Activated CD4-positive, alpha-beta memory T cell treated with anti-CD3 and anti-CD28 coated beads for 36 hours (primary cell): ENCODE measurements at regions not wholly inside any gene's neighbourhood (a gene's known extent, or its start where the extent isn't known, plus 50 kb on each side); places are given as distances from the start of the nearest gene placed in this dataset.
"Not testable (repeated sequence)": the region's sequence is repeated elsewhere in the genome, so short reads cannot be mapped to it uniquely, and the experiment has no call there.

ENCODE experiments used
- CTCF ChIA-PET: fragments of 350-600 bp; sonication (Branson Sonifier 250); formaldehyde crosslinking; loops from one replicate; lab custom pipeline; 2021; ENCODE audit warnings: antibody characterized with exemption, inconsistent platforms; lab: Charles Lee
- POLR2A ChIA-PET: fragments of 350-600 bp; sonication (Branson Sonifier 250); formaldehyde crosslinking; loops from one replicate; lab custom pipeline; 2021; ENCODE audit warnings: antibody characterized with exemption; lab: Charles Lee
- DNase-seq: peaks from one replicate; pipeline ENCODE4 v3.0.0-alpha.2; 2020
- H3K27ac Mint-ChIP-seq: one replicate; pipeline ENCODE4 v1.8.0; 2021; ENCODE audit warnings: mixed read lengths
- H3K27me3 Mint-ChIP-seq: one replicate; pipeline ENCODE4 v1.8.0; 2021; ENCODE audit warnings: mixed read lengths
- H3K36me3 Mint-ChIP-seq: one replicate; pipeline ENCODE4 v1.8.0; 2021; ENCODE audit warnings: mixed read lengths
- H3K4me1 Mint-ChIP-seq: one replicate; pipeline ENCODE4 v1.8.0; 2021; ENCODE audit warnings: low read depth, mixed read lengths
- H3K4me3 Mint-ChIP-seq: one replicate; pipeline ENCODE4 v1.8.0; 2021; ENCODE audit warnings: mild to moderate bottlenecking, mixed read lengths
- H3K9me3 Mint-ChIP-seq: one replicate; pipeline ENCODE4 v1.8.0; 2021; ENCODE audit warnings: mixed read lengths
- intact Hi-C: fragments of 100-400 bp; cut with micrococcal nuclease; formaldehyde crosslinking; loops from one replicate; pipeline ENCODE4 v1.15.1; 2023

GRCh38 chr5:38669361-38669880 is 113.0 kb upstream of the LIFR start:
- H3K9me3 Mint-ChIP-seq, result no peaks in the 10 kb centered on the region
- intact Hi-C loops, result no loop called here
- no peak for DNase-seq
- POLR2A ChIA-PET, result no interaction called here
- no peak overlapping the region for H3K4me3 Mint-ChIP-seq
- CTCF ChIA-PET, result interaction anchor here (1.0 to 2.3 kb wide), 3 partner anchors 141 to 249 kb away, joined by 3 to 16 read pairs (median 3); no protein-coding TSS in a partner anchor
- no peaks in the 10 kb centered on the region for H3K4me1 Mint-ChIP-seq
- no peaks in the 10 kb centered on the region for H3K36me3 Mint-ChIP-seq
- peaks cover 16% of the 10 kb centered on the region for H3K27me3 Mint-ChIP-seq
- no peak overlapping the region for H3K27ac Mint-ChIP-seq

GRCh38 chr5:38670066-38670465 is 113.6 kb upstream of the LIFR start:
- Mint-ChIP-seq H3K4me1 (no peaks in the 10 kb centered on the region), H3K27ac (no peak overlapping the region), H3K27me3 (peaks cover 14% of the 10 kb centered on the region), H3K36me3 (no peaks in the 10 kb centered on the region), H3K9me3 (no peaks in the 10 kb centered on the region), H3K4me3 (no peak overlapping the region)
- DNase-seq, result no peak
- CTCF ChIA-PET, result interaction anchor here (1.0 to 1.1 kb wide), 3 partner anchors 141 to 249 kb away, joined by 3 to 4 read pairs (median 3); no protein-coding TSS in a partner anchor
- POLR2A ChIA-PET, result no interaction called here
- intact Hi-C loops, result no loop called here

GRCh38 chr5:38670878-38671277 is 114.4 kb upstream of the LIFR start:
- POLR2A ChIA-PET, result no interaction called here

GRCh38 chr5:38672059-38672788 is 115.8 kb upstream of the LIFR start:
- ChIA-PET POLR2A (no interaction called here), CTCF (no interaction called here)
- no peaks in the 10 kb centered on the region for H3K9me3 Mint-ChIP-seq
- H3K4me1 Mint-ChIP-seq, result no peaks in the 10 kb centered on the region
- H3K36me3 Mint-ChIP-seq, result no peaks in the 10 kb centered on the region
- H3K27ac Mint-ChIP-seq, result no peak overlapping the region
- intact Hi-C loops, result no loop called here
- H3K27me3 Mint-ChIP-seq, result peaks cover 6% of the 10 kb centered on the region
- no peak for DNase-seq
- no peak overlapping the region for H3K4me3 Mint-ChIP-seq

More at GRCh38 chr5:38670878-38671277, 114.4 kb upstream of the LIFR start:
- no peak for DNase-seq
- Mint-ChIP-seq H3K27ac (no peak overlapping the region), H3K36me3 (no peaks in the 10 kb centered on the region), H3K4me1 (no peaks in the 10 kb centered on the region), H3K27me3 (peaks cover 14% of the 10 kb centered on the region), H3K9me3 (no peaks in the 10 kb centered on the region), H3K4me3 (no peak overlapping the region)
- CTCF ChIA-PET, result interaction anchor here (1.1 kb wide), 1 partner anchor 229 kb away, joined by 4 read pairs; no protein-coding TSS in a partner anchor
- intact Hi-C loops, result no loop called here

GRCh38 chr5:38673671-38674071 is 117.2 kb upstream of the LIFR start:
- Mint-ChIP-seq H3K27ac (no peak overlapping the region), H3K4me1 (no peaks in the 10 kb centered on the region), H3K9me3 (no peaks in the 10 kb centered on the region), H3K27me3 (peaks cover 6% of the 10 kb centered on the region), H3K4me3 (no peak overlapping the region), H3K36me3 (no peaks in the 10 kb centered on the region)
- DNase-seq, result no peak
- ChIA-PET POLR2A (no interaction called here), CTCF (no interaction called here)
- intact Hi-C loops, result no loop called here

- Mint-ChIP-seq H3K9me3 (no peaks in the 10 kb centered on the region), H3K4me1 (no peaks in the 10 kb centered on the region), H3K27ac (no peak overlapping the region), H3K4me3 (no peak overlapping the region), H3K36me3 (no peaks in the 10 kb centered on the region), H3K27me3 (peaks cover 6% of the 10 kb centered on the region)
- ChIA-PET POLR2A (no interaction called here), CTCF (interaction anchor here (1.1 kb wide), 1 partner anchor 234 kb away, joined by 3 read pairs; no protein-coding TSS in a partner anchor)
- no peak for DNase-seq
- intact Hi-C loops, result no loop called here
These were observed 119.0 kb upstream of the LIFR start for GRCh38 chr5:38675443-38675842.

- ChIA-PET CTCF (no interaction called here), POLR2A (no interaction called here)
- no peak overlapping the region for H3K4me3 Mint-ChIP-seq
- no peak for DNase-seq
- H3K4me1 Mint-ChIP-seq, result no peaks in the 10 kb centered on the region
- H3K27me3 Mint-ChIP-seq, result peaks cover 2% of the 10 kb centered on the region
- intact Hi-C loops, result no loop called here
- no peaks in the 10 kb centered on the region for H3K9me3 Mint-ChIP-seq
- H3K36me3 Mint-ChIP-seq, result no peaks in the 10 kb centered on the region
- H3K27ac Mint-ChIP-seq, result no peak overlapping the region
These were observed 121.2 kb upstream of the LIFR start for GRCh38 chr5:38677636-38678035.

- Mint-ChIP-seq H3K36me3 (no peaks in the 10 kb centered on the region), H3K27me3 (peaks cover 2% of the 10 kb centered on the region)
These were observed 121.6 kb upstream of the LIFR start for GRCh38 chr5:38678076-38678475.

GRCh38 chr5:38678697-38679096 is 122.3 kb upstream of the LIFR start:
- H3K36me3 Mint-ChIP-seq, H3K4me3 Mint-ChIP-seq, H3K27me3 Mint-ChIP-seq, intact Hi-C loops, CTCF ChIA-PET, H3K9me3 Mint-ChIP-seq, POLR2A ChIA-PET, DNase-seq, H3K4me1 Mint-ChIP-seq, H3K27ac Mint-ChIP-seq: not testable (repeated sequence)

More at GRCh38 chr5:38678076-38678475, 121.6 kb upstream of the LIFR start:
- no peak for DNase-seq
- Mint-ChIP-seq H3K9me3 (no peaks in the 10 kb centered on the region), H3K27ac (no peak overlapping the region), H3K4me1 (no peaks in the 10 kb centered on the region), H3K4me3 (no peak overlapping the region)
- intact Hi-C loops, result no loop called here
- CTCF ChIA-PET, result no interaction called here
- POLR2A ChIA-PET, result no interaction called here

GRCh38 chr5:38680094-38680825 is 123.8 kb upstream of the LIFR start:
- intact Hi-C loops, result no loop called here
- CTCF ChIA-PET, result no interaction called here
- H3K27ac Mint-ChIP-seq, result no peak overlapping the region
- H3K4me1 Mint-ChIP-seq, result no peaks in the 10 kb centered on the region
- POLR2A ChIA-PET, result no interaction called here
- no peaks in the 10 kb centered on the region for H3K36me3 Mint-ChIP-seq
- H3K9me3 Mint-ChIP-seq, result no peaks in the 10 kb centered on the region
- no peak for DNase-seq
- no peak overlapping the region for H3K4me3 Mint-ChIP-seq
- H3K27me3 Mint-ChIP-seq, result no peaks in the 10 kb centered on the region

- no peaks in the 10 kb centered on the region for H3K27me3 Mint-ChIP-seq
- H3K4me1 Mint-ChIP-seq, result no peaks in the 10 kb centered on the region
- no peak overlapping the region for H3K27ac Mint-ChIP-seq
- H3K4me3 Mint-ChIP-seq, result no peak overlapping the region
- CTCF ChIA-PET, result no interaction called here
- DNase-seq, result no peak
- H3K36me3 Mint-ChIP-seq, result no peaks in the 10 kb centered on the region
- intact Hi-C loops, result no loop called here
- no peaks in the 10 kb centered on the region for H3K9me3 Mint-ChIP-seq
- POLR2A ChIA-PET, result no interaction called here
These were observed 124.7 kb upstream of the LIFR start for GRCh38 chr5:38681029-38681706.

- H3K9me3 Mint-ChIP-seq, result no peaks in the 10 kb centered on the region
- H3K27ac Mint-ChIP-seq, result no peak overlapping the region
- no peaks in the 10 kb centered on the region for H3K27me3 Mint-ChIP-seq
- POLR2A ChIA-PET, result no interaction called here
- DNase-seq, result no peak
- H3K4me3 Mint-ChIP-seq, result no peak overlapping the region
- H3K36me3 Mint-ChIP-seq, result no peaks in the 10 kb centered on the region
- intact Hi-C loops, result no loop called here
- CTCF ChIA-PET, result no interaction called here
- H3K4me1 Mint-ChIP-seq, result no peaks in the 10 kb centered on the region
These were observed 125.5 kb upstream of the LIFR start for GRCh38 chr5:38681966-38682365.
